Heart right ventricle (tissue), 16 donors: ENCODE measurements at regions not wholly inside any gene's neighbourhood (a gene's known extent, or its start where the extent isn't known, plus 50 kb on each side); places are given as distances from the start of the nearest gene placed in this dataset.
"Not testable (repeated sequence)": the region's sequence is repeated elsewhere in the genome, so short reads cannot be mapped to it uniquely, and the experiment has no call there.

ENCODE experiments used
- ATAC-seq, 8 donors: fragments of 200-7000 bp; cut with Tn5 transposase; one replicate each; pipeline ENCODE4 v1.9.1; 2020; ENCODE audit warnings: mild to moderate bottlenecking in 8 of 8, moderate library complexity in 8 of 8, moderate number of reproducible peaks in 1 of 8
- DNase-seq, 2 donors: peaks; one replicate each; pipeline ENCODE4 v3.0.0-alpha.2; 2020
- H3K27ac ChIP-seq, 10 donors: fragments of 200-600 bp; sonication (generic) in 2 of 10; one replicate each; pipeline versions ENCODE4 v1.5.0 to v1.8.0; 2020 to 2022; ENCODE audit warnings: mild to moderate bottlenecking in 3 of 10
- H3K27me3 ChIP-seq, 7 donors: fragments of 200-600 bp; one replicate each; pipeline ENCODE4 v1.8.0; 2021 to 2022; ENCODE audit warnings: mild to moderate bottlenecking in 2 of 7
- H3K36me3 ChIP-seq, 9 donors: fragments of 200-600 bp; sonication (generic) in 1 of 9; one replicate each; pipeline versions ENCODE4 v1.5.0 to v1.8.0; 2020 to 2022; ENCODE audit warnings: mild to moderate bottlenecking in 2 of 9
- H3K4me1 ChIP-seq, 9 donors: fragments of 200-600 bp; sonication (generic) in 1 of 9; one replicate each; pipeline versions ENCODE4 v1.5.0 to v1.8.0; 2020 to 2022; ENCODE audit warnings: mild to moderate bottlenecking in 4 of 9
- H3K4me3 ChIP-seq, 10 donors: fragments of 200-600 bp; sonication (generic) in 2 of 10; one replicate each; pipeline versions ENCODE4 v1.5.0 to v1.8.0; 2020 to 2022; ENCODE audit warnings: mild to moderate bottlenecking in 7 of 10, moderate library complexity in 2 of 10
- H3K9me3 ChIP-seq, 11 donors: fragments of 200-600 bp in 10 of 11; sonication (generic) in 2 of 11; one replicate each; pipeline versions ENCODE4 v1.5.0 to v1.8.0; 2013 to 2022; ENCODE audit warnings: mild to moderate bottlenecking in 2 of 11, control low read depth in 1 of 11, moderate library complexity in 1 of 11
- CTCF ChIP-seq, 9 donors: fragments of 200-600 bp; sonication (generic) in 2 of 9; IDR thresholded peaks; one replicate each; pipeline versions ENCODE4 v1.5.0 to v1.8.0; 2021 to 2022; ENCODE audit warnings: antibody characterized with exemption in 9 of 9, mild to moderate bottlenecking in 5 of 9, moderate library complexity in 1 of 9
- WGBS, 2 donors: extraction: QIAGEN DNeasy Blood & Tissue Kit; methylation state at CpG; one replicate each; pipeline ENCODE4 v1.1.7; 2013; ENCODE audit warnings: inconsistent platforms in 1 of 2; 5-methylcytosine and 5-hydroxymethylcytosine counted together
- intact Hi-C, 10 donors: fragments of 100-400 bp; cut with DNase I; formaldehyde crosslinking; loops; one replicate each; pipeline versions ENCODE4 v1.11.1 to v1.14.2; 2022
- donor health status: Arrhythmogenic right ventricular cardiomyopathy.
- donor health status: ischemic (EF 13 %, LVEDD 7.1; RV severe dilation, severe dysfunction).
- donor health status: healthy with polysubstance abuse.
- donor health status: DM: no; HTN: yes; CAD: no.
- donor health status: DM: no; HTN: no; CAD: no.
- donor health status: ischemic (EF 25% LVEDD 6.9; RV normal size, moderate dysfunction).
- donor health status: ischemic (EF 25% LVEDD 5.7; RV mildly dilated, moderate dysfunction).
- donor health status: healthy.
- donor health status: DM: yes; HTN: yes; CAD: no.
- donor health status: Ischemic cardiomyopathy.
- donor health status: ischemic (EF 35%, LVEDD 5.7; RV mildly dilated, moderate dysfunction).
- donor health status: nonischemic (EF 11% LVEDD 7.7; RV severe dilation, severe dysfunction).
- donor health status: DM: yes; HTN: yes; CAD: no.
- donor health status: PGD.
- donor health status: ischemic (EF 29% LVEDD 5.4; RV normal size, mild dysfunction).
- donor health status: nonischemic (EF 23%, LVEDD 6.1; RV moderate dilation, normal function).

GRCh38 chr11:97905671-97906070 lies 1115.1 kb upstream of the CNTN5 start:
- ATAC-seq (no peak), DNase-seq (no peak)
- no peaks in the 10 kb centered on the region for H3K4me1 ChIP-seq
- no peaks in the 10 kb centered on the region for H3K27me3 ChIP-seq
- intact Hi-C loops = no loop called here
- H3K36me3 ChIP-seq = no peaks in the 10 kb centered on the region
- H3K9me3 ChIP-seq = peaks cover 0 to 5% (median 0%) of the 10 kb centered on the region in 11 donors
- TF ChIP-seq CTCF (IDR thresholded peaks at IDR 0.05) = no peak
- H3K4me3 ChIP-seq = no peak overlapping the region
- H3K27ac ChIP-seq = no peak overlapping the region
- WGBS, 2 donors = 91 to 92% methylated on average over 1 of the region's 1 CpG

GRCh38 chr11:97908354-97908753 lies 1112.4 kb upstream of the CNTN5 start:
- no peak for DNase-seq
- ATAC-seq = no peak
- WGBS, 2 donors = 87 to 89% methylated on average over 5 of the region's 5 CpGs
- intact Hi-C loops = no loop called here
- peaks cover 0 to 3% (median 0%) of the 10 kb centered on the region in 11 donors for H3K9me3 ChIP-seq
- no peaks in the 10 kb centered on the region for H3K36me3 ChIP-seq
- no peaks in the 10 kb centered on the region for H3K4me1 ChIP-seq
- TF ChIP-seq CTCF (IDR thresholded peaks at IDR 0.05) = no peak
- H3K27ac ChIP-seq = no peak overlapping the region
- no peaks in the 10 kb centered on the region for H3K27me3 ChIP-seq
- H3K4me3 ChIP-seq = no peak overlapping the region

GRCh38 chr11:97909614-97910399 lies 1110.9 kb upstream of the CNTN5 start:
- no peak for TF ChIP-seq CTCF (IDR thresholded peaks at IDR 0.05)
- 56 to 67% methylated on average over 7 of the region's 7 CpGs for WGBS, 2 donors
- no peaks in the 10 kb centered on the region for H3K9me3 ChIP-seq
- ATAC-seq (no peak), DNase-seq (no peak)
- no peaks in the 10 kb centered on the region for H3K27me3 ChIP-seq
- H3K4me1 ChIP-seq = no peaks in the 10 kb centered on the region
- intact Hi-C loops = no loop called here
- no peak overlapping the region for H3K27ac ChIP-seq
- H3K4me3 ChIP-seq = no peak overlapping the region
- no peaks in the 10 kb centered on the region for H3K36me3 ChIP-seq

GRCh38 chr11:97912629-97913028 lies 1108.1 kb upstream of the CNTN5 start:
- intact Hi-C loops = no loop called here
- no peaks in the 10 kb centered on the region for H3K4me1 ChIP-seq
- no peak for TF ChIP-seq CTCF (IDR thresholded peaks at IDR 0.05)
- H3K27me3 ChIP-seq = no peaks in the 10 kb centered on the region
- DNase-seq = no peak
- no peaks in the 10 kb centered on the region for H3K36me3 ChIP-seq
- no peaks in the 10 kb centered on the region for H3K9me3 ChIP-seq
- 76 to 77% methylated on average over 3 of the region's 3 CpGs for WGBS, 2 donors
- no peak for ATAC-seq
- H3K4me3 ChIP-seq = no peak overlapping the region
- no peak overlapping the region for H3K27ac ChIP-seq

- ATAC-seq, H3K4me1 ChIP-seq, H3K4me3 ChIP-seq, H3K27me3 ChIP-seq, DNase-seq, intact Hi-C loops, H3K36me3 ChIP-seq, H3K27ac ChIP-seq: not testable (repeated sequence)
- 92 to 97% methylated on average over 10 of the region's 10 CpGs for WGBS, 2 donors
- peaks cover 0 to 13% (median 0%) of the 10 kb centered on the region in 11 donors for H3K9me3 ChIP-seq
Measured at GRCh38 chr11:97922933-97923332, 1097.8 kb upstream of the CNTN5 start.
